Neural progenitor cell (in vitro differentiated cells): ENCODE measurements at regions not wholly inside any gene's neighbourhood (a gene's known extent, or its start where the extent isn't known, plus 50 kb on each side); places are given as distances from the start of the nearest gene placed in this dataset.

Experiments used
- CTCF ChIP-seq: fragments of 200-600 bp; sonication (generic); IDR thresholded peaks from 2 replicates; pipeline ENCODE4 v1.5.1; 2017; ENCODE audit warnings: antibody characterized with exemption, mild to moderate bottlenecking
- EZH2phosphoT487 ChIP-seq: fragments of 200-600 bp; sonication (generic); IDR thresholded peaks from 2 replicates; pipeline ENCODE4 v1.6.1; 2017; ENCODE audit warnings: antibody characterized with exemption

DNA sequence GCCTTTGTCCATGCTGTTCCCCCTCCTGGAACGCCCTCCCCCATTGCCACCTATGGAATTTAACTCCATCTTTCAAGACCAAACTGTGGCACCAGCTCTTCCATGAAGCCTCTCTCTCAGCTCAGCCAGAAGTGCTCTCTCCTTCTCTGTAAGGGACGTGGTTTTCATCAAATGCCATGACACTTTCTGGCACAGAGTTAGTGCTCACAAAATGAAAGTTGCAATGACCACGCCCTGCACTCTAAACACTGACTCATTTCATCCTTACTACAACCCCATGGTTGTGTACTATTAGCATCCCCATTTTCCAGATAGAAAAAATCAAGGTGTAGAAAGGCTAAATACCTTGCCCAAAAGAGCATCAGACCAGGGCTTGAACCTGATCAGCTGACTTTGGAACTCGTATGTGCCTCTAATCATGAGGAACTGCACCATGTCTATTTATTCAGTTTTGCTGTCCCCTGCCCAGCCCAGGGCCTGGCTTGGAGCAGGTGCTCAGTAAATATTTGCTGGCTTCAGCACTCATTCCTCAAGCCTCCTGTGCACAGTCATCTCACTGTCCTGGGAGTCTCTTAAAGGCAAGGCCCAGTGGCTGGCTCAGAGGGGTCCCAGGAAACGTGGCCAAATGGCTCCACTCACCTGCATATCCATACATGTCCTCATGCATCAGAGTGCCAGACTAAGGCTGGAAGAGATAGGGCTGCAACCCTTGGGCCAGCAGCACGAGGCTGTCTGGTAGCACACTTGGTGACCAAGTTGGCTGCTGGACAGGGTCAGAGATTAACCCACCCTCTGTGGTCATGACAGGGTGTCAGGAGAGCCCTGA lies 77.9 kb downstream of the MRPL14 start:
- TF ChIP-seq CTCF (no peak), EZH2phosphoT487 (no peak)
